Jurkat, Clone E6-1 (cell line): ENCODE measurements at regions not wholly inside any gene's neighbourhood (a gene's known extent, or its start where the extent isn't known, plus 50 kb on each side); places are given as distances from the start of the nearest gene placed in this dataset.
"Not testable (repeated sequence)": the region's sequence is repeated elsewhere in the genome, so short reads cannot be mapped to it uniquely, and the experiment has no call there.

Experiments
- DNase-seq: peaks from one replicate; pipeline ENCODE4 v3.0.0-alpha.2; 2011; ENCODE audit warnings: low read depth, low spot score
- H3K4me3 ChIP-seq: 2 replicates; pipeline ENCODE4 v1.5.1; 2011; ENCODE audit warnings: mild to moderate bottlenecking, low read length, control low read depth, moderate library complexity

- not testable (repeated sequence) for DNase-seq, H3K4me3 ChIP-seq
These were observed 318.4 kb downstream of the ZFHX3 start for GRCh38 chr16:72729552-72729951.

GRCh38 chr16:72728516-72728915 is 319.4 kb downstream of the ZFHX3 start:
- DNase-seq, result no peak
- H3K4me3 ChIP-seq, result no peak overlapping the region

DNA sequence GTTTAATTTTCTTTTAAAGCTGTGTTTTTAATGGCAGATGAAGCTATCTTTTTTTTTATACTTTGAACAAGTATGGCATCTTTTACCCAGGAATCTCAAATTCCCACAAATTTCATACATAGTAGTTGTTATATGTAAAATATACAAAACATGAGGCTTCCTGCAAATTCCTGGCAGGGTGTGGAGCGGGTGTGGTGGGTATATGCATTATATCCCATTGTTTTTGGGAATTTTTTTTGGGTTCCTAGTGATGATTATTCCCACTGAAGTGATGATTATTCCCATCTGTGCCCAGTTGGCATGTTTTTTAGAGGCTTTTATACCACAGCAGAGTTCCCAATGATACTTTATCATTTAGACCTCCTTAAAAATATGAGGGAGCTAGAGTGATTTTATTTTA is 320.4 kb downstream of the ZFHX3 start:
- H3K4me3 ChIP-seq, result no peak overlapping the region

DNA sequence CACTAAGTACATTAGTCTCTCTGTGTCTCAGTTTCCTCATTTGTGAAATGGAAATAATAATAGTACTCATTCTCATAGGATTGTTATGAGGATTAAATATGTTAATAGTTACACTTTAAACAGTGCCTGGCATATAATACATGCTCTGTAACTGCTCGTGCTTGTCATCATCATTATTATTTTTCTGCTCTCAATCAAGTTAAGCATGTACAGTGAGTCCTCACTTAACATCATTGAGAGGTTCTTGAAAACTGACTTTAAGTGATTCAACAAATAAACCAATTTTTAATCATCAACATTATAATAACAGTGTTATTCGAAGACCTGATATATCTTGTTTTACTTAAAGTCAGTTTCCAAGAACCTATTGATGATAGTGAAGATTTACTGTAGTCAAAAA is 322.3 kb downstream of the ZFHX3 start:
- H3K4me3 ChIP-seq, result no peak overlapping the region
- DNase-seq, result no peak

More for the DNA sequence above, 320.4 kb downstream of the ZFHX3 start:
- no peak for DNase-seq

- no peak for DNase-seq
- H3K4me3 ChIP-seq, result no peak overlapping the region
These were observed 324.1 kb downstream of the ZFHX3 start for GRCh38 chr16:72723781-72724180.

DNA sequence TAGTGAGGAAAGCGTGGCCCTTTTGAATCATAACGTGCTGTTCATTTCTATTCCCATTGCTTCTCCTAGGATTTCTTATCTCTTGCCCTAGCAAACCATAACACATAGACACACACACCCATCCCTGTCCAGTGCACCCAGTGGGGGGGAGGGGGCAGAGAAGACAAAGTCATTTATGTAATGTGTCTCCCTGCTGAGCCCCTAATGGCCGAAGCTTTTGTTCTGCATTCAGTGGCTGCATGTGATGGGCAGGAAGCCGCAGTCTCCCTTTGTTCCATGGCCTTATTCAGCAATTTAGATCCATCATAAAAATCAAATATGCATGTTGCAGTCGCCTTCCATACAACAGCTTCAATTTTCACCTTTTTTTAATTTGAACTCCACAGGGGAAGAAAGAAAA is 325.4 kb downstream of the ZFHX3 start:
- H3K4me3 ChIP-seq, result no peak overlapping the region
- no peak for DNase-seq

DNA sequence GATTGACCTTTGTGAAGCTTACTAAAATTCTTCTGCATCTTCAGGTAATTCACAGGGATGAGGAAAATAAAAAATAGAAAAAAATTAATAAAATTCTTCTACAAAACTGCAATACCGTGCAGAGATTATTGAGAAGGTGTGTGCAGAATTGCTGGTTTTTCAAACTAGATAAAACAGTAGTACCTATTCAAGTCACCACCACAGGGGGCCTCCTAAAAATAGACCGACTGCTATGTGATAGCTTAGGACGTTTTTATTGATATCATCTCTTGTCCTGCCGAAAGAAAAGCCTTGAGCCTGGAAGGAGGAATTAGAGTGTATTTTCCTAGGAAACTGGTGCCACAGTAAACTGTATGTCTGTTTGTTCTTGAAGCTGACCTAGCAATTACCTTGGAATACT is 325.9 kb downstream of the ZFHX3 start:
- DNase-seq, result no peak
- no peak overlapping the region for H3K4me3 ChIP-seq

- no peak for DNase-seq
These were observed 332.7 kb downstream of the ZFHX3 start for GRCh38 chr16:72715267-72715666.

DNA sequence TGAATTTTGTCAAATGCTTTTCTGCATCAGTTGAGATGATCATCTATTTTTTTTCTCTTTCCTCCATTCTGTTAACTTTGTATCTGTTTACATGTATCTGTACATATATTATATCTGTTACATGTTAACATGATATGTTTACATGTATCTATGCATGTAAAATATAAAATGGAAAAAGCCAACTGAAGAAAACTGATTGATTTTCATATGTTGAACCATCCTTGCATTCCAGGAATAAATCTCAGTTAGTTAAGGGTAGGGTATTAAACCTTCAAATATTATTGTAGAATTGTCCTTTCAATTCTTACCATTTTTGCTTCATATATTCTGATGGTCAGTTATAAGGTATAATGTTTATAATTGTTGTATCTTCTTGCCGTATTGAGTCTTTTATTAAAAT is 336.1 kb downstream of the ZFHX3 start:
- DNase-seq, result no peak
- H3K4me3 ChIP-seq, result no peak overlapping the region

More at GRCh38 chr16:72715267-72715666, 332.7 kb downstream of the ZFHX3 start:
- no peak overlapping the region for H3K4me3 ChIP-seq

GRCh38 chr16:72705801-72706200 is 342.1 kb downstream of the ZFHX3 start:
- DNase-seq, result no peak
- H3K4me3 ChIP-seq, result no peak overlapping the region

- no peak for DNase-seq
- no peak overlapping the region for H3K4me3 ChIP-seq
These were observed 343.1 kb downstream of the ZFHX3 start for GRCh38 chr16:72704746-72705372.

- H3K4me3 ChIP-seq, result no peak overlapping the region
- DNase-seq, result no peak
These were observed 358.1 kb downstream of the ZFHX3 start for GRCh38 chr16:72689851-72690250.

- DNase-seq, result no peak
- H3K4me3 ChIP-seq, result no peak overlapping the region
These were observed 367.2 kb downstream of the ZFHX3 start for GRCh38 chr16:72680732-72681131.

GRCh38 chr16:72679856-72680255 is 368.1 kb downstream of the ZFHX3 start:
- DNase-seq, result no peak
- H3K4me3 ChIP-seq, result no peak overlapping the region

DNA sequence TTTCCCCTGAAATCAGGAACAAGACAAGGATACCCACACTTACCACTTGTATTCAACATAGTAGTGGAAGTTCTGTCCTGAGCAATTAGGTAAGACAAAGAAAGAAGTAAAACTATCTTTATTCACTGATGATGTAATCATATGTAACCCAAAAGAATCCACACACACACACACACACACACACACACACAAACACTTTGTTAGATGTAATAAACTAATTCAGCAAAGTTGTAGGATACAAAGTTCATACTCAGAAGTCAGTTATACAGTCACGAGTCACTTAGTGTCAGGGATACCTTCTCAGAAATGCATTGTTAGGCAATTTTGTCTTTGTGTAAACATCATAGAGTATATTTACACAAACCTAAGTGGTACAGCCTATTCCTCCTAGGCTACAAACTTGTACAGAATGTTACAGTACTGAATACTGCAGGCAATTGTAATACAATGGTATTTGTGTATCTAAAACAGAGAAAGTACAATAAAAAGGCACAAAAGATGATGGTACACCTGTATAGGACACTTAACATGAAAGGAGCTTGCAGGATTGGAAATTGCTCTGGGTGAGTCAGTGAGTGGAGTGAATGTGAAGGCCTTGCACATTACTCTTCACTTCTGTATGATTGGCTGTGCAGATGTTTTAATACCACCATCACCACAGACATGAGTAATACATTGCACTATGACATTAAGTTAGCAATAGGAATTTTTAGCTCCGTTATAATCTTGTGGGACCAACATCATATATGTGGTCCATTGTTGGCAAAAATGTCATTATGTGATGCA is 370.1 kb downstream of the ZFHX3 start:
- DNase-seq, result no peak
- H3K4me3 ChIP-seq, result no peak overlapping the region

GRCh38 chr16:72673118-72673517 is 374.8 kb downstream of the ZFHX3 start:
- no peak overlapping the region for H3K4me3 ChIP-seq
- DNase-seq, result no peak

GRCh38 chr16:72666267-72666666 is 381.7 kb downstream of the ZFHX3 start:
- no peak overlapping the region; the same call in 1 of the 2 replicates for H3K4me3 ChIP-seq
- no peak for DNase-seq

- peak overlapping the region; percentile 80 for H3K4me3 ChIP-seq
- DNase-seq, result no peak
These were observed 382.2 kb downstream of the ZFHX3 start for GRCh38 chr16:72665701-72666100.

- H3K4me3 ChIP-seq, result peak overlapping the region; percentile 80
- peak; percentile 98 for DNase-seq
These were observed 383.2 kb downstream of the ZFHX3 start for GRCh38 chr16:72664509-72665408.

DNA sequence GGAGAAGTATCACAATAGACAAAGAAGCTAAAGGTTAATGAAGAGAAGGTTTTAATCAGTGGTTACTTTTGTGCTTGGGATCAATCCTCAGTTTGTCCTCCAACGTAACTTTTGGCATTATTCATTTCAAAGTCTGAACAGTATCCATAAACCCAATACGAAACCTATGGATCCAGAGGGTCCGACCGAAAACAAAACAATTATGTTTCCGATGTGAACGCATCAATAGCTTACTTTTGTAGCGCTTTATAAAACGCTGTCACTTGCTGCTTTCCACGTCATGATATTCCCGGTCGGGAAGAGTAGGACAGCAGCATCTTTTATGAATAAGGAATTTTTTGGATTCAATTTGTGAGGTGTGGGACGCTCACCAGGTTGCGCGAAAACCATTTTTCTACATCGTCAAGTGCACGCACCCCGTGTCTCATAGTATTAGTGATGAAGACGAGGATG is 383.8 kb downstream of the ZFHX3 start:
- DNase-seq, result no peak
- peak overlapping the region; percentile 80 for H3K4me3 ChIP-seq
